ENCODE measurements at regions not wholly inside any gene's neighbourhood (a gene's known extent, or its start where the extent isn't known, plus 50 kb on each side); places are given as distances from the start of the nearest gene placed in this dataset.

DNA sequence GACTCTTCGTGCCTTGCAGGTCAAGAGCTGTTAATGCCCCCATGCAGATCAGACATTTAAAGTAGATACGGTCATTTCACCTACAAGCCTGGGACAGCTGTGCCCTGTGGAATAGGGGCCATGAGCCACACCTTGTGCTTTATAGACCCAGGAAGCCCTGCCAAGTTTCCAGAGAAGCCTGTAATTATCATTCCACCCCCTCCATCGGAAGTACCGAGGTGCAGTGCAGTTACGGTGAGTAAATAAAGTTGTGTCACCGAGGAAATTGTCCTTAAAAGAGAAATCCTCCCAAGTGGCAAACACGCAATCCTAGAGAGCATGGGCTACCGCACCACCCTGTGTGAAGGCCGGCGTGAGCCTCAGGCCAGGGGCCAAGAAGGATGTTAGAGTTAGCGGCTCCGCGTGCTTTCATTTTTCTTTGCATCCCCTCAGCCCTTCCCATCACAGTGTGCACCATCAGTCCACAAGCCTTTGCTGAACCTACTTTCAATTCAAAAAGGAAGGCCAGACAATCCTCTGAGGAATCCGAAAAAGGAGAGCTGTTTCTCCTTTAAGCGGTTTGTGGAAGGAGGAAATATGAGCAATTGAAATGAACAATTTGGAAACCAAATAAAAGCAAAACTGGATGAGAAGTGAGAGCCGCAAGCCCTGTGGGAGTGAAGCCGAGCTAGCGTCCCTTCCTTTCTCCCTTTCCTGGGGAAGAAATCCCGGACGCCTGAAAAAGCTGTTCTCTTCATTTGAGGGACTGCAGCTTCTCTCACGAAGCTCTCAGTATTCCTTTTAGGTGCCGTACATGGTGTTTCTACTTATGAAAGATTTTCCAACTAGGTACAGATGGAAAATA is 183.3 kb upstream of the PDE10A start:
- no peak overlapping the region for H2AFZ ChIP-seq
- DNase-seq (ENCODE audit: low spot score): no peak
- H4K20me1 ChIP-seq (ENCODE audit: insufficient read depth, poor library complexity, severe bottlenecking): no peaks in the 10 kb centered on the region
- no peak for TF ChIP-seq EZH2phosphoT487 (IDR thresholded peaks at IDR 0.05; ENCODE audit: low read depth, severe bottlenecking, unreplicated experiment)
- TF ChIP-seq, protein P1, sequence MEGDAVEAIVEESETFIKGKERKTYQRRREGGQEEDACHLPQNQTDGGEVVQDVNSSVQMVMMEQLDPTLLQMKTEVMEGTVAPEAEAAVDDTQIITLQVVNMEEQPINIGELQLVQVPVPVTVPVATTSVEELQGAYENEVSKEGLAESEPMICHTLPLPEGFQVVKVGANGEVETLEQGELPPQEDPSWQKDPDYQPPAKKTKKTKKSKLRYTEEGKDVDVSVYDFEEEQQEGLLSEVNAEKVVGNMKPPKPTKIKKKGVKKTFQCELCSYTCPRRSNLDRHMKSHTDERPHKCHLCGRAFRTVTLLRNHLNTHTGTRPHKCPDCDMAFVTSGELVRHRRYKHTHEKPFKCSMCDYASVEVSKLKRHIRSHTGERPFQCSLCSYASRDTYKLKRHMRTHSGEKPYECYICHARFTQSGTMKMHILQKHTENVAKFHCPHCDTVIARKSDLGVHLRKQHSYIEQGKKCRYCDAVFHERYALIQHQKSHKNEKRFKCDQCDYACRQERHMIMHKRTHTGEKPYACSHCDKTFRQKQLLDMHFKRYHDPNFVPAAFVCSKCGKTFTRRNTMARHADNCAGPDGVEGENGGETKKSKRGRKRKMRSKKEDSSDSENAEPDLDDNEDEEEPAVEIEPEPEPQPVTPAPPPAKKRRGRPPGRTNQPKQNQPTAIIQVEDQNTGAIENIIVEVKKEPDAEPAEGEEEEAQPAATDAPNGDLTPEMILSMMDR (IDR thresholded peaks at IDR 0.05; ENCODE audit: poor library complexity): no peak
- no peak for TF ChIP-seq EZH2 (IDR thresholded peaks at IDR 0.05; ENCODE audit: borderline replicate concordance)
- H3K79me2 ChIP-seq: no peaks in the 10 kb centered on the region
- WGBS (ENCODE audit: low lambda C conversion rate, missing lambda C conversion rate): 76% methylated on average over 22 of the region's 22 CpGs
- H3K4me3 ChIP-seq: no peak overlapping the region
- no peaks in the 10 kb centered on the region for H3K9me3 ChIP-seq (ENCODE audit: low read depth)
- H3K36me3 ChIP-seq (replicated peaks; ENCODE audit: insufficient read depth, low read depth): no peaks in the 10 kb centered on the region
- peaks cover 13% of the 10 kb centered on the region for H3K27me3 ChIP-seq
- H3K27ac ChIP-seq: no peak overlapping the region
- H3K4me2 ChIP-seq: peak overlapping the region; percentile 26
- H3K4me1 ChIP-seq (ENCODE audit: insufficient read depth): no peaks in the 10 kb centered on the region
- no peaks in the 10 kb centered on the region for H3K9me2 ChIP-seq (replicated peaks; ENCODE audit: insufficient read depth)

DNA sequence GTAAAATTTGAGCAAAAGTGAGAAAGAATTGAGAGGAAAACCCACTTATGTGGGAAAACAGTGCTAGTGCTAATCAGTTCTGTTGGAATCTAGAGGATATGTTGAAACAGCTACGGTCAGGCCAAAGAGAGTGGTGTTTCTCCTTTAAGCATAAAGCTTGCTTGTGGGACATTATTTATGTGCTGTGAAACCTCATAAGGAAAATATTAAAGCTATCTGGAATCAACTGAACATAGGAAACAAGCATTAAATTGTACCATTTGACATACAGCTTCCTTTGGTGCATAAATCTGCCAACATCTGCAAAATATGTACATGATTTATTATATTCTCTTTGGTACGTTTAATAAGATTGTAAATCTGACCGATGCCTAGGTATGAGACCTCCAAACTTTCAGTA is 182.5 kb upstream of the PDE10A start:
- 48% methylated on average over 3 of the region's 3 CpGs for WGBS (ENCODE audit: low lambda C conversion rate, missing lambda C conversion rate)
- Histone ChIP-seq H2AFZ (no peak overlapping the region), H3K27me3 (peaks cover 9% of the 10 kb centered on the region), H3K4me2 (peak overlapping the region; percentile 26), H3K36me3 (replicated peaks; ENCODE audit: insufficient read depth, low read depth) (no peaks in the 10 kb centered on the region), H3K9me2 (replicated peaks; ENCODE audit: insufficient read depth) (no peaks in the 10 kb centered on the region), H3K9me3 (ENCODE audit: low read depth) (no peaks in the 10 kb centered on the region), H3K4me1 (ENCODE audit: insufficient read depth) (no peaks in the 10 kb centered on the region), H3K27ac (no peak overlapping the region), H4K20me1 (ENCODE audit: insufficient read depth, poor library complexity, severe bottlenecking) (no peaks in the 10 kb centered on the region), H3K4me3 (no peak overlapping the region), H3K79me2 (no peaks in the 10 kb centered on the region)
- TF ChIP-seq, protein P1 (IDR thresholded peaks at IDR 0.05; ENCODE audit: poor library complexity): no peak
- TF ChIP-seq EZH2 (IDR thresholded peaks at IDR 0.05; ENCODE audit: borderline replicate concordance): no peak
- DNase-seq (ENCODE audit: low spot score): no peak

DNA sequence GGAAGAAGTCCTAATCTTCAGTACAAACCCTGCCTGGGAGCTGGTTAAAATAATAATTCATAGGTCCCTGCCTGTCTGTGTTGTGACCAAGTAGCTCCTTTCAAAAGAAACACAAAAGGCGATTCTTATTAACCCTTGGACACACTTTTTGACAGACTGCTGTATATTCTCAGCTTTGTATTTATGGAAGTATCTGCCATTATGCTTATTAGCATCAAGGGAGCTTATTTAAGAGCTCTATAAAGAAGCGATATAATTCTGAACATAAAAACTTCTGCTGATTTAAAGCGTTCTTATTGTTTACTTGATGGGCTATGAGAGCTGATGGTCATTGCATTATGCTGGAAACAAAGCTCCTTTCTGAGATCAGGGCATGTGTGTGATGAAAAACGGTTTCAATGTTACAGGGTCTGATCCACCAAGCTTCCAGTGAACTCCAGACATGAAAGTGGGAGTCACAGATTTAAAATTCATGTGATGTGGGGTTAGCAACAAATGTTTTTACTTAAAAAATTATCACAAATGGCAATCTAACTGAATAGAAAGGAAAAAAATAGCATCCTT is 181.8 kb upstream of the PDE10A start:
- no peak overlapping the region for H3K27ac ChIP-seq
- 57% methylated on average over 4 of the region's 4 CpGs for WGBS (ENCODE audit: low lambda C conversion rate, missing lambda C conversion rate)
- no peak for TF ChIP-seq EZH2 (IDR thresholded peaks at IDR 0.05; ENCODE audit: borderline replicate concordance)
- TF ChIP-seq EZH2phosphoT487 (IDR thresholded peaks at IDR 0.05; ENCODE audit: low read depth, severe bottlenecking, unreplicated experiment): no peak
- TF ChIP-seq, protein P1 (IDR thresholded peaks at IDR 0.05; ENCODE audit: poor library complexity): no peak
- H3K9me2 ChIP-seq (replicated peaks; ENCODE audit: insufficient read depth): no peaks in the 10 kb centered on the region
- H3K4me1 ChIP-seq (ENCODE audit: insufficient read depth): no peaks in the 10 kb centered on the region
- no peaks in the 10 kb centered on the region for H3K9me3 ChIP-seq (ENCODE audit: low read depth)
- DNase-seq (ENCODE audit: low spot score): no peak
- H4K20me1 ChIP-seq (ENCODE audit: insufficient read depth, poor library complexity, severe bottlenecking): no peaks in the 10 kb centered on the region
- no peaks in the 10 kb centered on the region for H3K79me2 ChIP-seq
- no peak overlapping the region for H2AFZ ChIP-seq
- peaks cover 8% of the 10 kb centered on the region for H3K27me3 ChIP-seq
- no peak overlapping the region for H3K4me2 ChIP-seq
- no peaks in the 10 kb centered on the region for H3K36me3 ChIP-seq (replicated peaks; ENCODE audit: insufficient read depth, low read depth)
- H3K4me3 ChIP-seq: no peak overlapping the region

Data from hepatocyte (in vitro differentiated cells).